GM12872 (cell line): ENCODE measurements at regions not wholly inside any gene's neighbourhood (a gene's known extent, or its start where the extent isn't known, plus 50 kb on each side); places are given as distances from the start of the nearest gene placed in this dataset.

Source experiments
- TF ChIP-seq, protein P1 (sequence below): IDR thresholded peaks from 3 replicates; pipeline ENCODE4 v1.5.1; 2011; ENCODE audit warnings: low read depth, mild to moderate bottlenecking, low read length, moderate library complexity; ENCODE audit not compliant: insufficient read depth

DNA sequence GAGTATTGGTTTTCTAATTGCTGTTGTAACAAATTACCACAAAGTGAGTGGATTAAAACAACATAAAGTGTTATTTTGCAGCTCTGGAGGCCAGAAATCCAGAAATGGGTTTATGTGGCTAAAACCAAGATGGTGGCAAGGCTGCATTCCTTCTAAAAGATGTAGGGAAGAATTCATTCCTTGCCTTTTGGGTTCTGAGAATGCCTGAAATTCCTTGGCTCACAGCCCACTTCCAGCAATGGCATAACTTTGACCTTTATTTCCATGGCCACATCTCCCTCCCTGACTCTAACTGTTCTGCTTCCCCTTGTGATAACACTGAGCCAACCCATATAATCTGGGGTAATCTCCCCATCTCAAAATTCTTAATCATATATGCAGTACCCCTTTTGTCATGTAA, 269.6 kb upstream of the RPL38 start:
- TF ChIP-seq, protein P1, sequence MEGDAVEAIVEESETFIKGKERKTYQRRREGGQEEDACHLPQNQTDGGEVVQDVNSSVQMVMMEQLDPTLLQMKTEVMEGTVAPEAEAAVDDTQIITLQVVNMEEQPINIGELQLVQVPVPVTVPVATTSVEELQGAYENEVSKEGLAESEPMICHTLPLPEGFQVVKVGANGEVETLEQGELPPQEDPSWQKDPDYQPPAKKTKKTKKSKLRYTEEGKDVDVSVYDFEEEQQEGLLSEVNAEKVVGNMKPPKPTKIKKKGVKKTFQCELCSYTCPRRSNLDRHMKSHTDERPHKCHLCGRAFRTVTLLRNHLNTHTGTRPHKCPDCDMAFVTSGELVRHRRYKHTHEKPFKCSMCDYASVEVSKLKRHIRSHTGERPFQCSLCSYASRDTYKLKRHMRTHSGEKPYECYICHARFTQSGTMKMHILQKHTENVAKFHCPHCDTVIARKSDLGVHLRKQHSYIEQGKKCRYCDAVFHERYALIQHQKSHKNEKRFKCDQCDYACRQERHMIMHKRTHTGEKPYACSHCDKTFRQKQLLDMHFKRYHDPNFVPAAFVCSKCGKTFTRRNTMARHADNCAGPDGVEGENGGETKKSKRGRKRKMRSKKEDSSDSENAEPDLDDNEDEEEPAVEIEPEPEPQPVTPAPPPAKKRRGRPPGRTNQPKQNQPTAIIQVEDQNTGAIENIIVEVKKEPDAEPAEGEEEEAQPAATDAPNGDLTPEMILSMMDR: no peak

DNA sequence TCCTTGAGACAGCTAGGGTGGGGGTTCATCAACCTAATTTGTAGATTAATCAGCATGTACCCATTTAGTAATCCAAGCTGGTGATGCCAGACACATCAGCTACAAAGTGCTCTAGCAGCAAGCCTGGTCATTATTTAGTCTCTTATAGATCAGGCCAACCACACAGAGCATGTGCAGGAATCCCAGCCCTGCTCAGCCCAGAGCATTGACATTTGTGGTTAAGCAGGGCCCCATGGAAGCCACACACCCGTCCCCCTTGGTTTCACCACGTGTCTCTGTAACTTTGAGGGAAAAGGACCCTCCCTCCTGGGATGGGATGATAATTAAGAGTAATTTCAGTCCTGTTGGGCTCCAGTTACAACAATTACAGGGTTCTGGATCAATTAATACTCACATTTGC, 268.8 kb upstream of the RPL38 start:
- TF ChIP-seq, protein P1: no peak

DNA sequence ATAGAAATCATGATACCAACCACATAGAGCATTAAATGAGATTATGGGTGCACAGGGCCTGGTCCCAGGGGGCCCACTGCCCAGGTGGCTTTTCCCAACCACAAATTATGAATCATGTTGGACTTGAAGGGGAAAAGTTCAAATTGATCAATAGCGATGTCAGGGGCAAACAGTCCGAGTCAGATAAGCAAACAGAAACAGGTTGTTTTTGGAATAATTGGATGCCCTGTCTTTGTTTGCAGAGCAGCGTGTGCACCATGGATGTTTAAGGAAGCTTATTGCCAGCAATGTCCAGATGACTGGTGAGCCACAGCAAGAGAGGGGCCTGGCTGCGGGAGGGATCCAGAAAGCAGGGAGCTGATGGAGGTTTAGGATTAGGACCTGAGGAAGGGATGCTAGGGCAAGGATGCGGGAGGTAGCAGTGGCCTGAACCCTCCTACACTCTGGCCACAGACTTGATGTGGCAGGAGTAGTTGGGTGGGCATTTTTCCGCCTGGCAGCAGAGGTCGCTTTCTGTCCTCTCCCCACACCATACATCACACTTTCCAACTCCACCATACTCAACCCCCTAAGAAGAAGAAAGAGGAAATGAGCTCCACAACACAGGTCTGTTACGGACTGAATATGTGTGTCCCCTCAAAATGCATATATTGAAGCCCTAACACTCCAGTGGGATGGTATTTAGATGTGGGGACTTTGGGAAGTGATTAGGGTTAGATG, 266.4 kb upstream of the RPL38 start:
- TF ChIP-seq, protein P1: no peak

DNA sequence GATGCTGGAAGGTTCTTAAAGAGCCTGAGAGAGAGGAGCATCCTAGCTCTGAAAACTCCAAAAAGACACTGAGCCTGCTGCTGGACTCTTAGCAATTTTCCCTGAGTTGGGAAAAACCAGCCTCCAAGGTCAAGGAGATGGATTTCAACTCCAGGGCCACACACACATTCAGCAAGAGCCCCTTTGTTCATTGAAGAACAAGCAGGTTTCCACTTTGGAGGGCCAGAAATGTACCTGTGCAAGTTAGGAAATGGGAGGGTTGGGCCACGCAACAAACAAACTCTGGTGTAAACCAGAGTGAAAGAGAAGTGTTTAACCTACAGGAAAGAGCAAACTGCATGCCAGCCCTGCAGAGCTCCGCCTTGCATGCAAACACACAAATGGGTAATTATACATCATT, 264.8 kb upstream of the RPL38 start:
- TF ChIP-seq, protein P1: no peak

DNA sequence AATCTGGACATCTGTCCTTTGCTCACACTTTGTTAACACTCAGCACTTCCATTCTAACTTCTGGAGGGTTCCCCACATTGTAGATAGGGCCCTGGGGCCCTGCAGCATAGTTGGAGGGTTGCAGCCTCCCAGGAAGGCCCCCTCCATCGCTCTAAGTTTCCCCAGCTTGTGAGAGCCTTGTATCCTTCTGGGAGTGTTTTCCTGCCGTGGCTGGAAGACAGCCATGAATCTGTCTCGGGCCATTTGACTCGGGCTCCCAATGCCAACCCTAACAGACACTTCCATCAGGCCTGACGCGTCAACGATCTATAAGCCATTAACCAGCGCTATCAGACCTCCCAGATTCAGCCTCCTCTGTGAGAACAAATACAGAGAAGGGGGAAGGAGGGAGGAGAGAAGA, 263.7 kb upstream of the RPL38 start:
- TF ChIP-seq, protein P1: no peak

DNA sequence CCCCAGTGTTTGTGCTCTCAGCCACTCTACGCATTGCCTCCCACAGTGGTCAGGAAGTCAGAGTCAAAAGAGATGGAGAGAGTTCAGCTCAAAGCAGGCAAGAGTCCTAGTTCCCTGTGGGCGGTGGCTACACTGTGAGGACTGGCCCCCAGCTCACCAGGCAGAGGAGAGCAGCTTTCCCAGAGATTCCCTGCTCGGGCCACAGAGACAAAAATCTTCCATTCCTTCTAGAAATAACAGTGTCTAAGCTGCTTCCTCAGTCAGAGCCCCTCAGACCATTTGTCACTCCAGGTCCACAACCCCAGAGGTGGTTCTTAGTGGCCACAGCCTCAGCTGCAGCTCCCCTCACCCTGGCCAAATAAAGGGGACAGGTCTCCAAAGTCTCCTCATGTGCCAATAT, 263.0 kb upstream of the RPL38 start:
- TF ChIP-seq, protein P1: no peak

DNA sequence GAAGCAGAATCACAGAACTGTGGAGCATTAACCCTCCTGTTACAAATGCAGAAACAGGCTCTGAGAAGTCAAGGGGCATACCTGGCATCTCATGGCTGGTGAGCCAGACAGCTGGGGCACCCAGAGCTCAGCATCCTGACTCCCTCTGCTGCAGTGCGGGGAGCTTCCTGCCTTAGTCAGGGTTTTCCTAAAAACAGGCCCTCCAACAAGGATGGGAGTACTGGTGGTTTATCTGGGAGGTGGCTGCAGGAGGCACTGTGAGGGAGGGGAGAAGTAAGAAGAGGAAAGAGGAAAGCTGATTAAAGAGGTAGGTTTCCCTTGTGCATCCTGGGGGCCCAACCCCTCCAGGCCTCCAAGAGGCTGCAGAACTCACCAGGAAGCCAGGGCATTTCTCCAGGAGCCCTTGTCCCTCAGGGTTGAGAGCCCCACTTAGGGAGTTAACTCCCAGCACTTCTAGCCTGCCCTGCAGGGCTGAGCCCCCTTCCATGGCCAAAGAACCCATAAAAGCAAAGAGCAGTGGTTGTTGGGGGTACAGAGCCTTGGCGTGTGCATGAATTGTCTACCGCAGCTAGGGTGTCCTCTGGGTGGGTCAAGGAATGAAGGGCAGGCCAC, 261.5 kb upstream of the RPL38 start:
- TF ChIP-seq, protein P1: no peak
